GM20000 (cell line): ENCODE measurements at regions not wholly inside any gene's neighbourhood (a gene's known extent, or its start where the extent isn't known, plus 50 kb on each side); places are given as distances from the start of the nearest gene placed in this dataset.

Experiments used
- DNase-seq: peaks from one replicate; pipeline ENCODE4 v3.0.0; 2012; ENCODE audit warnings: low spot score
- CTCF ChIP-seq: IDR thresholded peaks from 2 replicates; pipeline ENCODE4 v1.5.1; 2012; ENCODE audit warnings: mild to moderate bottlenecking, control low read depth; ENCODE audit errors: extremely low read depth, missing control alignments

GRCh38 chr13:30359991-30360390, 52.6 kb upstream of the KATNAL1 start:
- no peak for DNase-seq
- no peak for TF ChIP-seq CTCF

DNA sequence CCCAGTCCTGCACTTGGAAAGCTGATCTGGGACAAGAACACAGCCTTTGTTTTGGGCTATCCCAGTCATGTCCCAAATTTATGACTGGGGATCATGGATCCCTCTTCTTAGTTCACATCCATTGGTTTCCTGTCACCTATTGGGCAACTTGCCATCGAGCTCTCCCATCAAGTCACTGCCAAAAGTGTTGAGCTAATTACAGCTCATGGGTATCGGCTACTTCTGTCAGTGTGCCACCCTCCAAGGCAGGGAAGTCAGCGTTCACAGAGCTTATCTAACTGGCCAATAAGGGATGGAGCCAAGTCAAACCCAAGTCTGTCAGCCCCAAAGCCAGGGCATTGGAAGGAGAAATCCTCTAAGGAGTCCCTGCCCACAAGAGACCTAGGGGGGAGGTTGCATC, 53.2 kb upstream of the KATNAL1 start:
- no peak for DNase-seq
- no peak for TF ChIP-seq CTCF

- DNase-seq: no peak
- TF ChIP-seq CTCF: no peak
Measured at GRCh38 chr13:30362005-30362788, 54.8 kb upstream of the KATNAL1 start.

GRCh38 chr13:30362869-30363268, 55.5 kb upstream of the KATNAL1 start:
- TF ChIP-seq CTCF: no peak
- no peak for DNase-seq

- no peak for DNase-seq
- TF ChIP-seq CTCF: no peak
Measured at GRCh38 chr13:30363725-30364124, 56.4 kb upstream of the KATNAL1 start.

- TF ChIP-seq CTCF: no peak
- no peak for DNase-seq
Measured at GRCh38 chr13:30364133-30364532, 56.8 kb upstream of the KATNAL1 start.

DNA sequence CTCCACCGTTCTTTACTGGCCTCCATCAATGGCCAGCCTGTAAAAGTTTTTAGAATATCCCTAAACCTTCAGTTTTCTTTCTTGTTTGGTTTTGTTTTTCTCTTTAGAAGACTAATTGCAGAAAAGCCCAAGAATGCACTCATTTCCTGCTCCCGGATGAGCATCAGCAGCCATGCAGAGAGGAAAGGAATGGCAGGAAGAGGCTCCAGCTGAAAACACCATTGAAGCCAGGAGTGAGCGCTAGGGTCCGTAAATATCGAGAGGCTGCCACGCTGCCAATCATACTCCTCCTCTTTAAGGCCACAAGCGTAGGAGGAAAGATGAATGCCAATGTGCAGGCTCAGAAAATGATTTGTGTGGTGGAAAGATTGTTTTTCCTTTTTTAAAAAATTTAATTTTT, 57.4 kb upstream of the UBE2L5 start:
- no peak for DNase-seq
- no peak for TF ChIP-seq CTCF
